GM18520 (cell line): ENCODE measurements at regions not wholly inside any gene's neighbourhood (a gene's known extent, or its start where the extent isn't known, plus 50 kb on each side); places are given as distances from the start of the nearest gene placed in this dataset.
"Not testable (repeated sequence)": the region's sequence is repeated elsewhere in the genome, so short reads cannot be mapped to it uniquely, and the experiment has no call there.

Source experiments
- ATAC-seq: cut with Tn5 transposase; IDR thresholded peaks from one replicate; pipeline ENCODE4 v1.9.1; 2021; ENCODE audit not compliant: unreplicated experiment

- no peak for ATAC-seq
Measured at GRCh38 chr12:114812858-114813761, 129.1 kb upstream of the TBX3 start.

DNA sequence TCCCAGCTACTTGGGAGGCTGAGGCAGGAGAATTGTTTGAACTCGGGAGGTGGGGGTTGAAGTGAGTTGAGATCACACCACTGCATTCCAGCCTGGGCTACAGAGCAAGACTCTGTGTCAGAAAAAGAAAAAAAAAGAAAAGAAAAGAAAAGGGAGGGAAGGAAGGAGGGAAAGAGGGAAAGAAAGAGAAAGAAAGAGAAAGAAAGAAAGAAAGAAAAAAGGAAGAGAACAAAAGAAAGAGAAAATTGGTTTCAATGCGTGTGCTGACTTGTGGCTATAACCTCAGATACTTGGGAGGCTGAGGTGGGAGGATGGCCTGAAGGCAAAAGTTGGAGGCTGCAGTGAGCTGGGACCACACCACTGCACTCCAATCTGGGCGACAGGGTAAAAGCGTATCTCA is 128.4 kb upstream of the TBX3 start:
- no peak for ATAC-seq

GRCh38 chr12:114809097-114809496 is 125.1 kb upstream of the TBX3 start:
- ATAC-seq, result no peak

GRCh38 chr12:114801381-114801780 is 117.4 kb upstream of the TBX3 start:
- ATAC-seq, result not testable (repeated sequence)

DNA sequence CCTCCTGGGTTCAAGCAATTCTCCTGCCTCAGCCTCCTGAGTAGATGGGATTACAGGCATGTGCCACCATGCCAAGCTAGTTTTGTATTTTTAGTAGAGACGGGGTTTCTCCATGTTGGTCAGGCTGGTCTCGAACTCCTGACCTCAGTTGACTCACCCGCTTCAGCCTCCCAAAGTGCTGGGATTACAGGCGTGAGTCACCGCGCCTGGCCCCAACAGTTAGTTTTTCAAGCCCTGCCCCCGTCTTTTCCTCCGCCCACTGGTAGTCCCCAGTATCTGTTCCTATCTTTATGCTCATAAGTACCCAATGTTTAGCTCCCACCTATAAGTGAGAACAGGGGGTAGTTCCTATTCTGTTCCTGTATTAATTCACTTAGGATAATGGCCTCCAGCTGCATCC is 116.6 kb upstream of the TBX3 start:
- not testable (repeated sequence) for ATAC-seq

GRCh38 chr12:114799574-114800487 is 115.9 kb upstream of the TBX3 start:
- no peak for ATAC-seq

DNA sequence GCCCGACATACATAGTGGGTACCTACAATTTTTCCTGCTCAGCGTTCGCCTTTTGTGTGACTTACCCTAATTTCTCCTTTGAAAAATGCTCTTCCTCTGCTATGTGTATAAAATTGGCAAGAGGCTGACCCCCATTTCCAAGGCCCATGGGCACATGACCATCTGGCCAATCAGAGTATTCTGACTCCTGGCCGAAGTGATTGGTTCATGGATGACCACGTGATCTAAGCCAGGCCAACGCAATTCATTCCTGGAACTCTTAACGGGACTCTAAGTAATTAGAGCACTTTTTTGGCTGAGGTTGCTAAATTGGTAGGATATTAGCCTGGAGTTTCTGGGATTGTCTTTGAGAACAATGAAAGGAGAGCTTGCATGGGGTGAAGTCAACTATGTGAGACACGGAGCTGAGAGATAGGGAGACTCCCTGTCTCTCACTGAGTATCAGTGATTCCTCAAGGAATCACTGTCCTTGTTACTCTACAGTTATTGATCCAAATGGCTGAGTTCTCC is 110.1 kb upstream of the TBX3 start:
- ATAC-seq, result no peak

DNA sequence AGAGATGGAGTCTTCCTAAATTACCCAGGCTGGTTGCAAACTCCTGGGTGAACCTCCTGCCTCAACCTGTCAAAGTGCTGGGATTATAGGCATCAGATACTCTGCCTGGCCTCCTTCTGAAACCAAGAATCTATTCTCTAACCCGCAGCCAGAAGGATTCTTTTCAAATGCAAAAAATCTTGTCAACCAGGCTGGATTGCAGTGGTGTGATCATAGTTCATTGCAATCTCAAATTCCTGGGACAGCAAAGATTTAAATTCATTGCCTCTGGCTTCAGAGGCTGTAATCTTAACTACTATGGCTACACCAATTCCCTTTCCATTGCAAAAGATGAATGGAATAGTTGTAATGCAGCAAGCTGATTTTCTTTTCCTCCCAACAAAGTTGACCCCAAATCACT is 106.3 kb upstream of the TBX3 start:
- no peak for ATAC-seq

- no peak for ATAC-seq
Measured at GRCh38 chr12:114789821-114790220, 105.8 kb upstream of the TBX3 start.

DNA sequence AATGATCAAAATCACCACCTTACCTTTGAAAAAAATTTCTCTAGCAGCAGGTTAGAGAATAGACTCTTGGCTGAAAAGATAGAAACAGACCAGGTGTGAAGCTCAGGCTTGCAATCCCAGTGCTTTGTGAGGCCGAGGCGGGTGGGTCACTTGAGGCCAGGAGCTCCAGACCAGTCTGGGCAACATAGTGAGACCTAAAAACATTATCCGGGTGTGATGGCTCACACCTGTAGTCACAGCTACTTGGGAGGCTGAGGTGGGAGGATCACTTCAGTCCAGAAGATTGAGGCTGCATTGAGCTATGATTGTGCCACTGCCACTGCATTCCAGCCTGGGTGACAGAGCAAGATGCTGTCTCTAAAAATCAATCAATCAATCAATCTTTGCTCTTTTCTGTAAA is 105.3 kb upstream of the TBX3 start:
- no peak for ATAC-seq

- ATAC-seq, result no peak
Measured at GRCh38 chr12:114784526-114784925, 100.6 kb upstream of the TBX3 start.

DNA sequence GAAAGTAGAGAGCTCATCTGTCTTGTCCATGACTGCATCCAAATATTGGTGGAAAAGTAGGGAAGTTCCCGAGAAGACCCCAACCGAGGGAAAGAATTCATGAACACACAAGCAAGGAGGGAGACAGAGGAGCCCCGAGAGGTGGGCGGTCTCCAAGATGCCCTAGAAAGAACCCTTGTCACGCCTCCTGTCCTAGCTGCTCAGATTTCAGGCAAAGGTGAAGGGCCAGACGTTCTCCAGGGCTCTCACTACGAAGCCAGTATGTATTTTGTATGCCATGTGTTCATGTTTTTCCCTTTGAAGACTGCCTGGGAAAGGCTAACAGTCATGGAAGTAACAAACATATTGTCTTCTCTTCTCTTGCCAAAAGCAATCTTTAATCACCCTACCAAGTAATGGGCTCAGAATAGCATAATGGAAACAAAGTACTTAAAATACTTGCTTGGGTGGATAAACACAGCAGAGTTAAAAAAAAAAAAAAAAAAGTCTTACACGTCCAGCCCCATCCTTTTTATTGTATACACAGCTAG is 99.2 kb upstream of the TBX3 start:
- no peak for ATAC-seq

DNA sequence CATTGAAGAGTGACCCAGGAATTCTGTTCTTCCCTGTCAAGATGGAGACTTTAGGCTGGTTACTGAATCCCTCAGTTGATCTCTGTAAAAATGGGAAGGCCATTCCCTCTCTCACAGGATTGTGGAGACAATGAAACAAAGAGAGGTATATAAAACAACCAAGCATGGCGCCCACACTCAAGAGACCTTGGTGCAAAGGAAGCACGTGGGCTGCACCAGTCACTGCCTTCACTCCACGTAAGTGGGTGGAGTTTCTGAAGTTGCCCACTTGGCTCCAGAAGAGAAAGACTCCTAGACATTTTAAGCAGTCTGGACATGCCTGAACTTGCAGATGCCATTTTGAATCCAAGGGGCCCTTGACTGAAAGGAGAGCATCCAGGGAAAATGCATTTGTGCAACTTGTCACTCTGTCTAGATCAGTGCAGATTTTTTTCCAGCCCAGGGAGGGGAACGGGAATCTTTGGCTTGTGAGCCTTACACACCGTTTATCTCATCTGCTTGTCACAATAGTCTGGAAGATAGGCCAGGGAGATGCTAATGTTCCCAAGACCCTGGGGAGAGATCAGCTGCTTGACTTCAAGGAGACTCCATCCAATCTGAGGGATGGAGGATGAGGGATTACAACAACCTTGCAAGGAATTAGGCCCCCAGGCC is 96.9 kb upstream of the TBX3 start:
- no peak for ATAC-seq

GRCh38 chr12:114779647-114780046 is 95.7 kb upstream of the TBX3 start:
- ATAC-seq, result no peak

- ATAC-seq, result no peak
Measured at GRCh38 chr12:114779186-114779585, 95.2 kb upstream of the TBX3 start.

- ATAC-seq, result no peak
Measured at GRCh38 chr12:114776731-114777442, 92.9 kb upstream of the TBX3 start.

DNA sequence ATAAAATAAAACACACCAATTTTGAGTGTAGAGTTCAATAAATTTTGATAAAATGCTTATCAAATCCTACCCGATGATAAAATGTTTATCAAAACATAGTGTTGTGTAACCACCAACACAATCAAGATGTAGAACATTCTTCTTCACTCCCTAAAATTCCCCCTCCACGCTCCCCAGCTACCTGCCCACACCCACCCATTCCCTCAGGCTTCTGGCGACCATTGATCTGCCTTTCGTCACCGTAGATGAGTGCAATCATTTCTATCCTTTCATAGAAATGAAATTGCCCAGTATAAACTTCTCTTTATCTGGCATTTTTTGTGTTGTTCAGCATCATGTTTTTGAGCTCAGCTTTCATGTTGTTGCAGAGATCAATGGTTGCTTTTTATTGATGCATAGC is 90.7 kb upstream of the TBX3 start:
- ATAC-seq, result no peak

DNA sequence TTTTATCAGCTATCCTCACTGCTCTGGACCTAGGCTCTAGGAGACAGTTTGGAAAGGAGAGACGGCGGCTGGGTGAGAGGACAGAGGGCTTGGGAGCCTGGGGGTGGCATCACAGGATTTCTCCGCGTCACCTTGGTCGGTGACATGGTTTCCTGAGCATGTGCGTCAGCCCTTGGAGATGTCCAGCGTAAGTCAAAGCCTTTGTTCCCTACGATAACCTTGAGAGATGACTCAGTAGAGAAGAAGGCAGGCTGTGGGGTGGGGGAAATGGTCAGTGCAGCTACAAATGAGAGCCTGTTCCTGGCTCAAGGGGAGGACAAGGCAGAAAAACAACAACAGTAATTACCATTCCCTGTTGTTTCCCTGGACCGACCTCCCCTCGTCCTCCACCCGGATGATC is 90.2 kb upstream of the TBX3 start:
- no peak for ATAC-seq

DNA sequence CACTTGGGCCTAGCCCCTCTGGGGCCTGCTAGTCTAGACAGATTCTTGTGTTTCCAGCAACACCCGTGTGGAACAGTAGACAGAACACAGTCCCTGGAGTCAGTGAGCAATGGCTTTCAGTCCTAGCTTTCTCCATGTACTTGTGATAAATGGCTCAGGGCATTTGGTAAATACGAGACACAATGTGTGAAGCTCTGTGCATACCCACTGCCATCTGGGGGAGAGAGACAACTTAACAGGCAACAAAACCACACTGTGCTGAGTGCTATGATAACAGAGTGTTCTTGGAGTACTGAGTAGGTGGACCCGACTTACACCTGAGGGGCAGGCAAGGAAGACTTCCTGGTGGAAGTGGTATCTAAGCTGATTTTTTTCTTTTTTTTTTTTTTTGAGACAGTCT is 86.3 kb upstream of the TBX3 start:
- no peak for ATAC-seq

DNA sequence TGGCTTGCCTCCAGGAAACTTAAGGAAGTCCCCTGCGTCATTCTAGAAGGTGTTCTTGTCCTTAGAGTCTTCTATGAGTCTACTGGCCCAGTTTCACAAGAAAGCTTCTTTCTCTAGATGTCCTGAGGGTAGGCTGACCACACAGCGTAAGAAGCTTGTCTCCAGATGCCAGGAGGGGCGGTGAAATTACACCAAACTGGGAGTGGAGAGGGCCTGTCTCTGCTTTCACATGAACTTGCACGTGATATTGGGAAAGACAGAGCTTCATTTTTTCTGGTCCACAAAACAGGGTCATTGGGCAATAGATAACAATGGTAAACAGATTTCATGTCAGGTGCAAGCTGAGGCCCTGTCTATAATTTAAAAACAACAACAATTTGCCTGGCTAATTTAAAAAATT is 85.7 kb upstream of the TBX3 start:
- ATAC-seq, result no peak
